Glutamatergic neuron (in vitro differentiated cells): ENCODE measurements at regions not wholly inside any gene's neighbourhood (a gene's known extent, or its start where the extent isn't known, plus 50 kb on each side); places are given as distances from the start of the nearest gene placed in this dataset.
A peak's percentile ranks its signal among the peaks of the same experiment; 100 is the strongest.

ENCODE experiments used
- DNase-seq: peaks from one replicate; pipeline ENCODE4 v3.0.0; 2022
- H3K27ac Mint-ChIP-seq: one replicate; pipeline ENCODE4 v1.8.0; 2020; ENCODE audit warnings: mild to moderate bottlenecking, mixed read lengths, inconsistent platforms; ENCODE audit not compliant: unreplicated experiment
- H3K27me3 Mint-ChIP-seq: one replicate; pipeline ENCODE4 v1.8.0; 2020; ENCODE audit warnings: mild to moderate bottlenecking, moderate library complexity, mixed read lengths, inconsistent platforms; ENCODE audit not compliant: unreplicated experiment
- H3K36me3 Mint-ChIP-seq: one replicate; pipeline ENCODE4 v1.8.0; 2020; ENCODE audit warnings: mild to moderate bottlenecking, mixed read lengths, inconsistent platforms; ENCODE audit not compliant: unreplicated experiment
- H3K4me1 Mint-ChIP-seq: one replicate; pipeline ENCODE4 v1.8.0; 2020; ENCODE audit warnings: mild to moderate bottlenecking, low read depth, mixed read lengths, inconsistent platforms; ENCODE audit not compliant: unreplicated experiment
- H3K4me3 Mint-ChIP-seq: one replicate; pipeline ENCODE4 v1.8.0; 2020; ENCODE audit warnings: mild to moderate bottlenecking, mixed read lengths, inconsistent platforms; ENCODE audit not compliant: unreplicated experiment
- H3K9me3 Mint-ChIP-seq: one replicate; pipeline ENCODE4 v1.8.0; 2020; ENCODE audit warnings: mild to moderate bottlenecking, moderate library complexity, mixed read lengths, inconsistent platforms; ENCODE audit not compliant: unreplicated experiment
- TF ChIP-seq, protein P1 (sequence below): fragments of 200-600 bp; sonication (generic); IDR thresholded peaks from one replicate; pipeline ENCODE4 v1.5.0; 2021; ENCODE audit not compliant: partially characterized antibody, unreplicated experiment

DNA sequence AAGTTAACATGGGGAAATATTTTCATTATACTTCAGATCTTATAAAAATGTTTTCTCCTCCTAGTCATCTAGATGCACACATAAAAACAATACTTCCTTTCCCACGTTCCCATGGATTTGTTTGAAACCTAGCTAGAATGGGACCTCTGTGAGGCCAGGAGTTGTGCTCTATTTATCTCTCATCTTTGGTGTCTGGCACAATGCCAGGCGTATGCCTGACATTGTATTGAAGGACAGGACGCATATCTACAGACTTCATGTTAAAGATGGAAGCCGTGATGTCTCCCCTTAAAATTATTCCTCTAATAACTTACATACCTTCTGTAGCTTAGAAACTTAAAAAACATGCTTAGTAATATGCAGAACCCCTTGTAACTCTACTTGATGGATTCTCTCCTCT lies 394.5 kb upstream of the FAT1 start:
- H3K9me3 Mint-ChIP-seq = no peaks in the 10 kb centered on the region
- DNase-seq = no peak
- TF ChIP-seq, protein P1, sequence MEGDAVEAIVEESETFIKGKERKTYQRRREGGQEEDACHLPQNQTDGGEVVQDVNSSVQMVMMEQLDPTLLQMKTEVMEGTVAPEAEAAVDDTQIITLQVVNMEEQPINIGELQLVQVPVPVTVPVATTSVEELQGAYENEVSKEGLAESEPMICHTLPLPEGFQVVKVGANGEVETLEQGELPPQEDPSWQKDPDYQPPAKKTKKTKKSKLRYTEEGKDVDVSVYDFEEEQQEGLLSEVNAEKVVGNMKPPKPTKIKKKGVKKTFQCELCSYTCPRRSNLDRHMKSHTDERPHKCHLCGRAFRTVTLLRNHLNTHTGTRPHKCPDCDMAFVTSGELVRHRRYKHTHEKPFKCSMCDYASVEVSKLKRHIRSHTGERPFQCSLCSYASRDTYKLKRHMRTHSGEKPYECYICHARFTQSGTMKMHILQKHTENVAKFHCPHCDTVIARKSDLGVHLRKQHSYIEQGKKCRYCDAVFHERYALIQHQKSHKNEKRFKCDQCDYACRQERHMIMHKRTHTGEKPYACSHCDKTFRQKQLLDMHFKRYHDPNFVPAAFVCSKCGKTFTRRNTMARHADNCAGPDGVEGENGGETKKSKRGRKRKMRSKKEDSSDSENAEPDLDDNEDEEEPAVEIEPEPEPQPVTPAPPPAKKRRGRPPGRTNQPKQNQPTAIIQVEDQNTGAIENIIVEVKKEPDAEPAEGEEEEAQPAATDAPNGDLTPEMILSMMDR = no peak
- H3K4me1 Mint-ChIP-seq = no peaks in the 10 kb centered on the region
- no peak overlapping the region for H3K4me3 Mint-ChIP-seq
- H3K27me3 Mint-ChIP-seq = no peaks in the 10 kb centered on the region
- H3K36me3 Mint-ChIP-seq = no peaks in the 10 kb centered on the region
- no peak overlapping the region for H3K27ac Mint-ChIP-seq

DNA sequence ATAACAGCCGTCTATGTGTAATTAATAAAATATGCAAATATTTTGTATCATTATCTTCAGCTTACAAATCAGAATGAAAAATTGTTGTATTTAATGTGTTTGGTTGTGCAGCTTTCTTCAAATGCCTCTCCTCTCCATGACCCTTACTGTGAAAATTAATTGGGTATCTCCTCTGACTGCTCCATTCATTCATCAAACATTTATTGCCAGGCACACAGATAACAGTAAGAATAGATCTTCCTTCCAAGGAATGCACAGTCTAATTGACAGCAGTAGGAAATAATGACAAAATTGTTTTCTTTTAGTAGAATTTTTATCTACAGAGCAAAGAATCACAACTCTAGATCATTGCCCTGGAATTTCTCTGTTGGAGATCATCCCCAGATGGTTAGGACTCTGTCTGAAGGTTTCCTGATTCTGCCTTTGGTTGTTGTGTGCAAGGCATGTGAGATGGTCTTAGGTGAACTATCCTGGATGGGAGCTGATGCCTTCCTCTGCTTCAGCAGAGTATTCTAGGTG lies 395.0 kb upstream of the FAT1 start:
- H3K36me3 Mint-ChIP-seq = no peaks in the 10 kb centered on the region
- H3K4me3 Mint-ChIP-seq = no peak overlapping the region
- H3K9me3 Mint-ChIP-seq = no peaks in the 10 kb centered on the region
- H3K4me1 Mint-ChIP-seq = no peaks in the 10 kb centered on the region
- no peak overlapping the region for H3K27ac Mint-ChIP-seq
- DNase-seq = no peak
- TF ChIP-seq, protein P1 = no peak
- H3K27me3 Mint-ChIP-seq = no peaks in the 10 kb centered on the region

DNA sequence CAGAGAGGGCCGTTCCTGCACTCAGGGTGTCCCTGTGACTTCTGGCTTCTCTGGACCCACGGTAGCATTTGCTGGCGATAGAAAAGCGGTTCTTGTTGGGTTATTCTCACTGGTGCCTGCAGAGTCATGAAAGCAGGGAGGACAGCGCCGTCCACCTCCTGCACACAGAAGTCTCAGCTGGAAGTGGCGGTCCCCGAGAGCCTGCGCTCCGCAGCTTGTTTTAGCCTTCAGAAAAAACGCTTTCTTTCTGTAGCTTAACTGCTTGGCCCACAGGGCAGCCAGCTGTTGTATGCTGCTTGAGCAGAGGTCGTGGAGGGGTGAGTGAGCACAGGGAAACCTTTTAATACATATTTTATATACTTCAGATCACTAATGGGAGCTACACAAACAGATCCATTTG lies 400.7 kb upstream of the FAT1 start:
- no peaks in the 10 kb centered on the region for H3K27me3 Mint-ChIP-seq
- no peak overlapping the region for H3K4me3 Mint-ChIP-seq
- TF ChIP-seq, protein P1 = no peak
- H3K4me1 Mint-ChIP-seq = no peaks in the 10 kb centered on the region
- no peak overlapping the region for H3K27ac Mint-ChIP-seq
- no peaks in the 10 kb centered on the region for H3K36me3 Mint-ChIP-seq
- H3K9me3 Mint-ChIP-seq = no peaks in the 10 kb centered on the region
- DNase-seq = peak; percentile 31

DNA sequence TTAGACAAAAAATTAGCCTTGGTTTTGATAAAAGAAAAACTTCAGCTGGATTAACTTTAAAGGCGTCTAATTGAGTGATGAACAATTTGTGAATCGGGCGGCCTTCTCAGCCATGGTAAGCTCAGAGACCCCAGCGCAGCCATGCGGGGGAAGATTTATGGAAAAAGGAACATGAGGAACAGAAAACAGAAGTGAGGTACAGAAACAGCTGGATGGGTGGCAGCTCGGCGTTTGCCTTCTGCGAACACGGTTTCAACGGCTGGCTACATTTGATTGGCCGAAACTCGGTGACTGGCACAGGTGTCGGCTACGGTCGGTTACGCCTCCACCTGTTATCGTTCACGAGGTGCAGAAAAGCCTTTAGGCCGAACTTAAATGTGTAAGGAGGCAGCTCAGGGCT lies 401.4 kb upstream of the FAT1 start:
- DNase-seq = no peak
- Mint-ChIP-seq H3K27me3 (no peaks in the 10 kb centered on the region), H3K9me3 (no peaks in the 10 kb centered on the region), H3K27ac (no peak overlapping the region), H3K4me3 (no peak overlapping the region), H3K4me1 (no peaks in the 10 kb centered on the region), H3K36me3 (no peaks in the 10 kb centered on the region)
- TF ChIP-seq, protein P1 = no peak

GRCh38 chr4:187127456-187127855 lies 403.8 kb upstream of the FAT1 start:
- TF ChIP-seq, protein P1 = no peak
- no peak for DNase-seq
- Mint-ChIP-seq H3K9me3 (no peaks in the 10 kb centered on the region), H3K27me3 (no peaks in the 10 kb centered on the region), H3K36me3 (no peaks in the 10 kb centered on the region), H3K4me3 (no peak overlapping the region), H3K4me1 (no peaks in the 10 kb centered on the region), H3K27ac (no peak overlapping the region)
